ENCODE measurements at regions not wholly inside any gene's neighbourhood (a gene's known extent, or its start where the extent isn't known, plus 50 kb on each side); places are given as distances from the start of the nearest gene placed in this dataset.
"Not testable (repeated sequence)": the region's sequence is repeated elsewhere in the genome, so short reads cannot be mapped to it uniquely, and the experiment has no call there.

GRCh38 chr5:33091571-33092363, 349.0 kb upstream of the TARS1 start:
- no peak for TF ChIP-seq POLR2A (IDR thresholded peaks at IDR 0.05)
- no peak for TF ChIP-seq CTCF (IDR thresholded peaks at IDR 0.05)
- intact Hi-C loops (cut with DNase I; ENCODE audit: low total_unique reads) = no loop called here
- DNase-seq (ENCODE audit: low spot score in 2 of 2) = no peak
- no peak overlapping the region for H3K4me3 ChIP-seq (ENCODE audit: low read depth, poor library complexity, severe bottlenecking)

DNA sequence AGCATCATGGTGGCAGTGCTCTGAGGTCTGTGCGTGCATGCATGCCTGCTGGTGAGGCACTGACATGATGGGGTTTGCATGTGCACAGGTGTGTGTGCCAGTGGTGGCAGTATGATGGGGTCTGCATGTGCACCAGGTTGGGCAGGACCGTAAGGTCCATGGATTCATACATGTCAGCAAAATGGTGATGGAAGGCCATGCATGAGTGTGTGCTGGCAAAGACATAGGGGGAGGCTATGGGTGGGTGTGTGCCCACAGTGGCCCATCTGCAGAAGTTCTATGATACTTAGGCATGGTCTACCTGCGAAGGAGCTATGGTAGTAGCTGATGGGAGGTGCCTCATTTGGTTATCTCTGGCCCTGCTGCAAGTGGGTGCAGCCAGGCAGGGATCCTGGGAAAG, 348.0 kb upstream of the TARS1 start:
- H3K4me3 ChIP-seq (ENCODE audit: low read depth, poor library complexity, severe bottlenecking) = no peak overlapping the region
- no peak for DNase-seq (ENCODE audit: low spot score in 2 of 2)
- WGBS, 2 donors = 90 to 96% methylated on average over 3 of the region's 3 CpGs
- TF ChIP-seq POLR2A (IDR thresholded peaks at IDR 0.05) (no peak), CTCF (IDR thresholded peaks at IDR 0.05) (no peak)
- intact Hi-C loops (cut with DNase I; ENCODE audit: low total_unique reads) = no loop called here

DNA sequence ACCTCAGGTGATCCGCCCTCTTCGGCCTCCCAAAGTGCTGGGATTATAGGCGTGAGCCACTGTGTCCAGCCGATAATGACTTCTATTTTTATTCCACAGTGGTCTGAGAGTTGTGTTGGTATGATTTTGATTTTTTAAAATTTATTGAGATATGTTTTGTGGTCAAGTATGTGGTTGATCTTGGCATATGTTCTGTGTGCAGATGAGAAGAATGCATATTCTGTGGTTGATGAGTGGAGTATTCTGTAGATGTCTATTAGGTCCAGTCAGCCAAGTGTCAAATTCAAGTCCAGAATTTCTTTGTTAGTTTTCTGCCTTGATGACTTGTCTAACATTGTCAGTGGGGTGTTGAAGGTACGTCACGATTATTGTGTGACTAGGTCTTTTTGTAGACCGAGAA, 338.2 kb upstream of the TARS1 start:
- intact Hi-C loops (cut with DNase I; ENCODE audit: low total_unique reads) = no loop called here
- TF ChIP-seq POLR2A (IDR thresholded peaks at IDR 0.05) (no peak), CTCF (IDR thresholded peaks at IDR 0.05) (no peak)
- no peak for DNase-seq (ENCODE audit: low spot score in 2 of 2)
- no peak overlapping the region for H3K4me3 ChIP-seq (ENCODE audit: low read depth, poor library complexity, severe bottlenecking)
- 95% methylated on average over 7 of the region's 7 CpGs for WGBS, 2 donors

GRCh38 chr5:33105521-33105941, 335.2 kb upstream of the TARS1 start:
- TF ChIP-seq POLR2A (IDR thresholded peaks at IDR 0.05) = no peak
- no peak for TF ChIP-seq CTCF (IDR thresholded peaks at IDR 0.05)
- no peak overlapping the region for H3K4me3 ChIP-seq (ENCODE audit: low read depth, poor library complexity, severe bottlenecking)
- WGBS, 2 donors = 47 to 65% methylated on average over 1 of the region's 1 CpG
- no peak for DNase-seq (ENCODE audit: low spot score in 2 of 2)
- intact Hi-C loops (cut with DNase I; ENCODE audit: low total_unique reads) = no loop called here

- intact Hi-C loops (cut with DNase I; ENCODE audit: low total_unique reads); DNase-seq (ENCODE audit: low spot score in 2 of 2); H3K4me3 ChIP-seq (ENCODE audit: low read depth, poor library complexity, severe bottlenecking): not testable (repeated sequence)
- WGBS, 2 donors = 53 to 72% methylated on average over 2 of the region's 2 CpGs
Measured at GRCh38 chr5:33110496-33110895, 330.3 kb upstream of the TARS1 start.

DNA sequence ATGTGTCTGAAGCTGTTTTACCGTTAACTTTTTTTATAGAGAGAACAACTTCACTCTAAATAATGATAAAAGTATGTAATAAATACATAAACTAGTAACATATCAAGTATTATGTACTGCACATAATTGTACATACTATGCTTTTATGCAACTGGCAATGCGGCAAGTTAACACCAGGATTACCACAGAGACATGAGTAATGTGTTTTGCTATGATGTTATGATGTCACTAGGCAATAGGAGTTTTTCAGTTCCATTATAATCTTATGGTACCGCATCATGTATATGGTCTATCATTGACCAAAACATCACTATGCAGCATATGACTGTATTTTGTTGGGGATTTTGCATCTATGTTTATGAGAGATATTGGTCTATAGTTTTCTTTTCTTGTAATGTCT, 326.4 kb upstream of the TARS1 start:
- 93 to 95% methylated on average over 3 of the region's 3 CpGs for WGBS, 2 donors
- DNase-seq (ENCODE audit: low spot score in 2 of 2) = no peak
- intact Hi-C loops (cut with DNase I; ENCODE audit: low total_unique reads) = no loop called here
- no peak overlapping the region for H3K4me3 ChIP-seq (ENCODE audit: low read depth, poor library complexity, severe bottlenecking)
- TF ChIP-seq CTCF (IDR thresholded peaks at IDR 0.05) (no peak), POLR2A (IDR thresholded peaks at IDR 0.05) (no peak)

Data from lower leg skin (tissue), 4 donors.